Ectodermal cell (in vitro differentiated cells): ENCODE measurements at regions not wholly inside any gene's neighbourhood (a gene's known extent, or its start where the extent isn't known, plus 50 kb on each side); places are given as distances from the start of the nearest gene placed in this dataset.
"Not testable (repeated sequence)": the region's sequence is repeated elsewhere in the genome, so short reads cannot be mapped to it uniquely, and the experiment has no call there.

Experiments
- H3K27ac ChIP-seq: 2 replicates; pipeline ENCODE4 v1.7.0; 2013; ENCODE audit warnings: mild to moderate bottlenecking, low read depth, low read length; ENCODE audit not compliant: insufficient read depth, poor library complexity, severe bottlenecking
- H3K27me3 ChIP-seq: 2 replicates; pipeline ENCODE4 v1.7.0; 2013; ENCODE audit warnings: mild to moderate bottlenecking, low read length; ENCODE audit not compliant: insufficient read depth, control insufficient read depth, poor library complexity, severe bottlenecking
- H3K36me3 ChIP-seq: one replicate; pipeline ENCODE4 v1.7.0; 2013; ENCODE audit warnings: low read length; ENCODE audit not compliant: control insufficient read depth, insufficient read depth
- H3K4me1 ChIP-seq: one replicate; pipeline ENCODE4 v1.7.0; 2013; ENCODE audit warnings: low read length; ENCODE audit not compliant: control insufficient read depth, insufficient read depth
- H3K4me3 ChIP-seq: 2 replicates; pipeline ENCODE4 v1.7.0; 2013; ENCODE audit warnings: low read depth, low read length, control low read depth; ENCODE audit not compliant: insufficient read depth
- H3K9me3 ChIP-seq: 2 replicates; pipeline ENCODE4 v1.7.0; 2013; ENCODE audit warnings: mild to moderate bottlenecking, low read length, moderate library complexity; ENCODE audit not compliant: control insufficient read depth
- WGBS, 2 experiments: methylation state at CpG; one replicate each; pipeline ENCODE4 v1.1.7; 2013; ENCODE audit warnings: missing lambda C conversion rate in 2 of 2; 5-methylcytosine and 5-hydroxymethylcytosine counted together

DNA sequence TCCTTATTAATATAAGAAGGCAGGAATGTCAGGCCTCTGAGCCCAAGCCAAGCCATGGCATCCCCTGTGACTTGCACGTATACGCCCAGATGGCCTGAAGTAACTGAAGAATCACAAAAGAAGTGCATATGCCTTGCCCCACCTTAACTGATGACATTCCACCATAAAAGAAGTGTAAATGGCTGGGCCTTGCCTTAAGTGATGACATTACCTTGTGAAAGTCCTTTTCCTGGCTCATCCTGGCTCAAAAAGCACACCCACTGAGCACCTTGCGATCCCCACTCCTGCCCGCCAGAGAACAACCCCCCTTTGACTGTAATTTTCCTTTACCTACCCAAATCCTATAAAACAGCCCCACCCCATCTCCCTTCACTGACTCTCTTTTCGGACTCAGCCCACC, 217.5 kb downstream of the TXNL1 start:
- not testable (repeated sequence) for H3K36me3 ChIP-seq, H3K27ac ChIP-seq, H3K4me1 ChIP-seq, H3K9me3 ChIP-seq, H3K4me3 ChIP-seq, H3K27me3 ChIP-seq
- 85 to 86% methylated on average over 4 to 5 of the region's 5 CpGs for WGBS, 2 experiments

DNA sequence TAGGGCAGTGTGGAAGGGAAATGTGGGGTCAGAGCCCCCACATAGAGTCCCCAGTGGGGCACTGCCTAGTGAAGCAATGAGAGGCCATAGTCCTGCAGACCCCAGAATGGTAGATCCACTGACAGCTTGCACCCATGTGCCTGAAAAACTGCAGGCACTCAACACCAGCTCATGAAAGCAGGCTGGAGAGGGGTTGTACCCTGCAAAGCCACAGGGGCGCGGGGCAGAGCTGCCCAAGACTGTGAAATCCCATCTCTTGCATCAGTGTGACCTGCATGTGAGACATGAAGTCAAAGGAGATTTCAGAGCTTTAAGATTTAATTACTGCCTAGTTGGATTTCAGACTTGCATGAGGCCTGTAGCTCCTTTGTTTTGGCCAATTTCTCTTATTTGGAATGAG, 224.0 kb downstream of the TXNL1 start:
- no peak overlapping the region for H3K4me3 ChIP-seq
- no peaks in the 10 kb centered on the region for H3K36me3 ChIP-seq
- no peak overlapping the region for H3K27ac ChIP-seq
- H3K27me3 ChIP-seq: no peaks in the 10 kb centered on the region
- H3K9me3 ChIP-seq: no peaks in the 10 kb centered on the region
- H3K4me1 ChIP-seq: no peaks in the 10 kb centered on the region
- 87 to 93% methylated on average over 2 of the region's 2 CpGs for WGBS, 2 experiments

GRCh38 chr18:56413862-56414261, 224.5 kb downstream of the TXNL1 start:
- Histone ChIP-seq H3K9me3 (no peaks in the 10 kb centered on the region), H3K27ac (no peak overlapping the region), H3K4me1 (no peaks in the 10 kb centered on the region), H3K27me3 (no peaks in the 10 kb centered on the region), H3K36me3 (no peaks in the 10 kb centered on the region), H3K4me3 (no peak overlapping the region)
- WGBS, 2 experiments: 56 to 60% methylated on average over 3 of the region's 3 CpGs

GRCh38 chr18:56412951-56413350, 225.4 kb downstream of the TXNL1 start:
- Histone ChIP-seq H3K4me3 (no peak overlapping the region), H3K4me1 (no peaks in the 10 kb centered on the region), H3K27me3 (no peaks in the 10 kb centered on the region), H3K27ac (no peak overlapping the region), H3K9me3 (no peaks in the 10 kb centered on the region), H3K36me3 (no peaks in the 10 kb centered on the region)
- 90 to 96% methylated on average over 1 of the region's 1 CpG for WGBS, 2 experiments

GRCh38 chr18:56409736-56410135, 228.7 kb downstream of the TXNL1 start:
- H3K27me3 ChIP-seq: no peaks in the 10 kb centered on the region
- no peaks in the 10 kb centered on the region for H3K4me1 ChIP-seq
- no peak overlapping the region for H3K27ac ChIP-seq
- peaks cover 2% of the 10 kb centered on the region for H3K9me3 ChIP-seq
- no peaks in the 10 kb centered on the region for H3K36me3 ChIP-seq
- no peak overlapping the region for H3K4me3 ChIP-seq

- no peak overlapping the region for H3K27ac ChIP-seq
- H3K27me3 ChIP-seq: no peaks in the 10 kb centered on the region
- H3K9me3 ChIP-seq: peaks cover 2% of the 10 kb centered on the region
- no peaks in the 10 kb centered on the region for H3K4me1 ChIP-seq
- no peaks in the 10 kb centered on the region for H3K36me3 ChIP-seq
- no peak overlapping the region for H3K4me3 ChIP-seq
- 68 to 78% methylated on average over 4 of the region's 4 CpGs for whole genome bisulfite sequencing, 2 experiments
Measured at GRCh38 chr18:56407646-56408180, 230.7 kb downstream of the TXNL1 start.

DNA sequence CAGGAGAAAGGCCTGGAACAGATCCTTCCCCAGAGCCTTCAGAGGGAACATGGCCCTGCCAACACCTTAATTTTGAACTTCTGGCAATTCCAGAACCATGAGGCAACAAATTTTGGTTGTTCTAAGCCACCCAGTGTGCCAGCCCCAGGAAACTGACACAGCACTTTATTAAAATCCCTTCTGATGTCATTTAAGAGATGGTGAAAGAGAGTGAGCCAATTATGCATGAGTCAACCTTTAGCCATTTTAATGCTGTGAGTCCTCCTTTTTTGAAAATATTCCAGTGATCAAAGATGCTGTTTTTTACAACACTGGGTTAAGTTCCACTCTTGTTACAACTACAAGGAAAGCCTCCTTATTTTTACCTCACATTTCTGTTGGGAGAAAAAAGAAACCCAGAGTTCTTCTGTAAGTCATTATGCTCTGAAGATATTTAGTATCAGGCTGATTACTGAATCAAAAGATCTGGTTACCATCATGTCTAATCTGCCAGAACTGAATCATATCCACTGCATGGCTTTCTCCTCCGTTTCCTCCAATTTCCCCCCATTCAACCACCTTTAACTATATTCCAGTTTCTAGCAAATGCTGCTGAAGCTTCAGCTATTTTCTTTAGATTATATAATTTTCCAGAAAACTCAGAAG, 235.4 kb downstream of the TXNL1 start:
- Histone ChIP-seq H3K4me3 (no peak overlapping the region), H3K27me3 (no peaks in the 10 kb centered on the region), H3K4me1 (no peaks in the 10 kb centered on the region), H3K27ac (no peak overlapping the region), H3K9me3 (peaks cover 2% of the 10 kb centered on the region), H3K36me3 (no peaks in the 10 kb centered on the region)
- 95 to 100% methylated on average over 1 of the region's 1 CpG for WGBS, 2 experiments

DNA sequence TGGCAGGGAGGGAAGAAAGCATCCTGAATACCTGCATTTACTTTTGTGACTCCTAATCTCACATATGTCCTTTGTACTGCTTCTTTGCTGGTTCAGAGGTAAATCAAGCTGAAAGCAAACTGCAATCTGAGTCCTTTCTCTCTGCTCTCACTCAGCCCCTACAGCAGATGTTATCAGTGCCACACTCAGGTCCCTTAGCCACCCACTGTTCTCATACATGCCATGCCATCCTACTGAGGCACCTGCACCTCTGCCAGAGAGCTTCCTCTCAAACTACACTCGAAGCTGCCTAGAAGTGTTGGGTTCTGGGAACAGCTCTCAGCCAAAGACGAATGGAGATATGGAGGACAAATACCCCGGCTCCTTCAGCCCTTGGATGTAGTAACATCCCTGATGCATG, 244.5 kb downstream of the TXNL1 start:
- Histone ChIP-seq H3K27me3 (no peaks in the 10 kb centered on the region), H3K4me3 (no peak overlapping the region), H3K9me3 (no peaks in the 10 kb centered on the region), H3K4me1 (no peaks in the 10 kb centered on the region), H3K27ac (no peak overlapping the region), H3K36me3 (no peaks in the 10 kb centered on the region)
- 93 to 96% methylated on average over 3 of the region's 3 CpGs for WGBS, 2 experiments

DNA sequence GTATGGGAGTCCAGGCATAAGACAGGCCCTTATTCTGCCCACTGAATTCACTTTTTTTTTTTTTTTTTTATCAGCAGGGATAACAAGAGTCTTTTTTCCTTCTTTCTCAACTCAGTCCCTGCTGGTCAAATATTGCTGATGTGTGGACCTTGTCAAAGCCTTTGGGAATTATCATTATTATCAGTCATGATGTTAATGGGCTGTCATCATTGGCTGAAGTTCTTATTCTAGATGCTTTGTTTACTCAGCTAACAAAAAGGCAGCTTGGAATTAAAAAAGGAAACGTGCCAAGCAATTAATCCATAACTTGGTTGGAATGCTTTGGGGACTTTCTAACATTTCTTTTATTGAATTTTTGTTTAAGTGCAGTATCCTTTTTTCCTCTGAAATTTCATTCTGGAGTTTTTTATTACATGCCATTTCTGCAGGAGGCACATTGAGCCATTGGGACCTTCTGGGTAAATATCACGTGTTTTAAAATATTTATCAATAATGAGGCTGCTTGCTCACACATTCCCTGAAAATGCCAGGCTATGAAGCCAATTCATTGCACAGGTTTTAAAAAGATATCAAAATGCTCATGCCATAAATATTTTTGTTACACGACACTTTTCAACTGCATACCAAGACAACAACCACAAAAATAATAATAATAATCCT, 246.3 kb downstream of the TXNL1 start:
- 91 to 94% methylated on average over 3 of the region's 3 CpGs for WGBS, 2 experiments
- Histone ChIP-seq H3K4me3 (no peak overlapping the region), H3K27me3 (no peaks in the 10 kb centered on the region)

GRCh38 chr18:56390626-56391025, 247.8 kb downstream of the TXNL1 start:
- H3K27ac ChIP-seq: no peak overlapping the region

More for the DNA sequence above, 246.3 kb downstream of the TXNL1 start:
- no peaks in the 10 kb centered on the region for H3K36me3 ChIP-seq
- no peaks in the 10 kb centered on the region for H3K4me1 ChIP-seq
- no peaks in the 10 kb centered on the region for H3K9me3 ChIP-seq
- H3K27ac ChIP-seq: no peak overlapping the region

More at GRCh38 chr18:56390626-56391025, 247.8 kb downstream of the TXNL1 start:
- Histone ChIP-seq H3K27me3 (no peaks in the 10 kb centered on the region), H3K9me3 (no peaks in the 10 kb centered on the region), H3K4me3 (no peak overlapping the region), H3K36me3 (no peaks in the 10 kb centered on the region), H3K4me1 (no peaks in the 10 kb centered on the region)
- 91 to 96% methylated on average over 3 of the region's 3 CpGs for WGBS, 2 experiments
